Stimulated activated naive CD8-positive, alpha-beta T cell treated with anti-CD3 and anti-CD28 coated beads, Interleukin-15, Interleukin-2, amounts not matched to agents 100 ng/mL and 50 ng/mL, for 24 hours (primary cell): ENCODE measurements at regions not wholly inside any gene's neighbourhood (a gene's known extent, or its start where the extent isn't known, plus 50 kb on each side); places are given as distances from the start of the nearest gene placed in this dataset.

Source experiments
- H3K27ac Mint-ChIP-seq: one replicate; pipeline ENCODE4 v1.8.0; 2021; ENCODE audit warnings: mild to moderate bottlenecking, mixed read lengths
- H3K27me3 Mint-ChIP-seq: one replicate; pipeline ENCODE4 v1.8.0; 2021; ENCODE audit warnings: mixed read lengths
- H3K36me3 Mint-ChIP-seq: one replicate; pipeline ENCODE4 v1.8.0; 2021; ENCODE audit warnings: low read depth, mixed read lengths
- H3K4me1 Mint-ChIP-seq: one replicate; pipeline ENCODE4 v1.8.0; 2021; ENCODE audit warnings: low read depth, mixed read lengths
- H3K4me3 Mint-ChIP-seq: one replicate; pipeline ENCODE4 v1.8.0; 2021; ENCODE audit warnings: mild to moderate bottlenecking, mixed read lengths
- H3K9me3 Mint-ChIP-seq: one replicate; pipeline ENCODE4 v1.8.0; 2021; ENCODE audit warnings: mixed read lengths

DNA sequence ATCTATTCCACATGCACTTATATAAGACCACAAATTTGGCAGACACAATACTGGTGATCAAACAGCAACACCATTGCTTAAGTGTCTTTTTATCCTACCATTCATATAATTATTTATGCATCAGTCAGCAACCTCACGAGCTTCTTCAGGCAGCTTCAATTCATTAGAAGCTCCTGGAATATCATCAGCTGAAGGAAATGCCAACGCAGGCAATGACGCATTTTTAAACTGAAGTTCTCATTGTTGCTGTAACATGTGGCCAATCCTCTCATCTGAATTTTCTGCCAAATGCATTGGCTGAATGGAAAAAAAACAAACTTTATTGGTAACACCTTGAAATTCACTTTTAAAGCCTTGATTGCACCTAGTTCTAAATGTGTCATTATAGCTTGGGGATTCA is 376.4 kb upstream of the RGMB start:
- Mint-ChIP-seq H3K4me3 (no peak overlapping the region), H3K27me3 (no peaks in the 10 kb centered on the region), H3K36me3 (no peaks in the 10 kb centered on the region), H3K9me3 (peaks cover 3% of the 10 kb centered on the region), H3K4me1 (no peaks in the 10 kb centered on the region), H3K27ac (no peak overlapping the region)

DNA sequence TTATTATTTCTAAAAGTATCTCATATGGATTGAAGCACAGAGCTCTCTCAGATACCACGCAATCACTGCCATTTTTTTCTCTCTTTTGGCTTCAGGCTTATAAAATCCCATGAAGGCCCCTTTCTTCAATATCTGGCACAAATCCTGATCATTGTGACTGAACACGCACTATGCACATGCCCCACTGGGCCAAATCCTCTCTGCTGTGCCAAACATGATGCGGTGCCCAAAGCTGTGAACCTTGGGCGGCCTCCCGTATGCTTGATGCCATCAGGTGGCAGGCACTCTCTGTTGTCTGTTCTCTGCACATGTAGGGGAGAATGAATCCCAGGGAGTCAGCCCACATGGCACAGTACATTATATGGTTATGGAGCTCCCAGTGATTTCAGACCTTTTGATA is 375.0 kb upstream of the RGMB start:
- H3K4me1 Mint-ChIP-seq: no peaks in the 10 kb centered on the region
- H3K9me3 Mint-ChIP-seq: peaks cover 3% of the 10 kb centered on the region
- H3K36me3 Mint-ChIP-seq: no peaks in the 10 kb centered on the region
- H3K4me3 Mint-ChIP-seq: no peak overlapping the region
- H3K27ac Mint-ChIP-seq: no peak overlapping the region
- H3K27me3 Mint-ChIP-seq: no peaks in the 10 kb centered on the region

DNA sequence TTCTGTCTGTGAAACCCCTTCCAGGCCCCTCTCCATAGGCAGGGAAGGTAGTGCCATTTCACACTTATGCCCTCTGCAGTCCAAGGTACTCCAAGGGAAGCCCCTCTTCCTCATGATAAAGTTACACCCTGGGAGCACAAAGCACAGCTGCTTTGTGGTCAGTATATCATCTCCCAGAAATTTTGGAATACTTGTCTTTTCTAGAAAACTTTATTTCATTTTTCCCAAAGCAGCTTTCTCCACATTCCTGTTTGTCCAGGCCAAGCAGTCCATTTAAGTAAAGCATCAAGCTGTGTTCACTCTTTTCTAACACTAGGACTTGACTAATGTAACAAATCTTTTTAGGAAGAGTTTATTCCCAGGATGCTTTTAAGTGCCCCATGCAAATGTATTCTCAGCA is 371.8 kb upstream of the RGMB start:
- Mint-ChIP-seq H3K4me1 (no peaks in the 10 kb centered on the region), H3K9me3 (no peaks in the 10 kb centered on the region), H3K36me3 (no peaks in the 10 kb centered on the region), H3K27me3 (no peaks in the 10 kb centered on the region), H3K4me3 (no peak overlapping the region), H3K27ac (no peak overlapping the region)

DNA sequence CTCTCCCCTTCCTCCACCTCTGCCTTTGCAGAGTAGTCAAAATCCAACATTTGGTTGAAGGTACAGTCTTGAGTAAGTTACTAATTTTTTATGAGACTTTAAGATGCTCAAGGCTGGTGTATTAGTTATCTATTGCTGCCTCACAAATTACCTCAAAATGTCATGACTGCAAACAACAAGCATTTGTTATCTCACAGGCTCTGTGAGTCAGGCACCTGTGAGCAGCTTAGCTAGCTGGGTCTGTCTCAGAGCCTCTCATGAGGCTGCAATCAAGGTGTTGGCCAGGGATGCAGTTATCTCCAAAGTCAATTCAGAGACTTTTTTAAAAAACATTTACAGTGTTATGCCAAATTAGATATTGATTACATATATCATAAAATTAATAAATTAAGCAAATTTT is 371.3 kb upstream of the RGMB start:
- no peaks in the 10 kb centered on the region for H3K4me1 Mint-ChIP-seq
- no peak overlapping the region for H3K27ac Mint-ChIP-seq
- H3K27me3 Mint-ChIP-seq: no peaks in the 10 kb centered on the region
- H3K36me3 Mint-ChIP-seq: no peaks in the 10 kb centered on the region
- H3K9me3 Mint-ChIP-seq: no peaks in the 10 kb centered on the region
- H3K4me3 Mint-ChIP-seq: no peak overlapping the region

DNA sequence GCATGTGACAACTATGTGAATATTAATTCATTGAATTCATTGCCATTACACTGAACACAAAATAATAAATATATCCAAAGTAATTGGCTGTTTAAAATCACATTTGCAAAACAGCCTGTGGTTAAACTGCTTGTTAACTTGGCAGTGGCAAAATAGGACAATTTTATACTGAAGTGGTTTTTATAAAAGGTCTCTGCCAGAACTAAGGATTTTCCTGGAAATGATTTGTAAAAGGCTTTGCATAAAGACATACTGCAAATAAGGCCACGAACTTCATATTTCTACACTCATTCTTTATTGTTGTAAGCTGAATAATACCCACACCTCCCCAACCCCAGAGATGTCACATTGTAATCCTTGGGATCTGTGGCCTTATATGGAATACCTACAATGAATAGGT is 370.3 kb upstream of the RGMB start:
- Mint-ChIP-seq H3K36me3 (no peaks in the 10 kb centered on the region), H3K4me1 (no peaks in the 10 kb centered on the region), H3K27me3 (no peaks in the 10 kb centered on the region), H3K4me3 (no peak overlapping the region), H3K9me3 (no peaks in the 10 kb centered on the region), H3K27ac (no peak overlapping the region)

DNA sequence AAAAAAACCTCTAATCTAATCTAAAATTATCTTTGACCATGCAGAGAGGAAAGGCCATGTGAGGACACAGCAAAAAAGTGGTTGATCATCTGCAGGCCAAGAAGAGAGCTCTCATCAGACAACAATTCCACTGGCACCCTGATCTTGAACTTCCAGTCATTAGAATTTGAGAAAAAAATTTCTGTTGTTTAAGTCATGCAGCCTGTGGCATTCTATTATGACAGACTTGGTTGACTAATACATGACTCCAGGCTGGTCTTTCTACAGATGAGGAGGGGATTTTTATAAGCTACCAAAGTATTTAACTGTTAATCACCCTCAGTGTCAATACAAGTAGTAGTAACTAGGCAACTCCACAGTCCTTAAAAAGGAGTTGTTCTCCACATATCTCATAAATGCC is 358.5 kb upstream of the RGMB start:
- no peaks in the 10 kb centered on the region for H3K36me3 Mint-ChIP-seq
- H3K27me3 Mint-ChIP-seq: peaks cover 5% of the 10 kb centered on the region
- no peaks in the 10 kb centered on the region for H3K4me1 Mint-ChIP-seq
- H3K4me3 Mint-ChIP-seq: no peak overlapping the region
- no peak overlapping the region for H3K27ac Mint-ChIP-seq
- no peaks in the 10 kb centered on the region for H3K9me3 Mint-ChIP-seq

DNA sequence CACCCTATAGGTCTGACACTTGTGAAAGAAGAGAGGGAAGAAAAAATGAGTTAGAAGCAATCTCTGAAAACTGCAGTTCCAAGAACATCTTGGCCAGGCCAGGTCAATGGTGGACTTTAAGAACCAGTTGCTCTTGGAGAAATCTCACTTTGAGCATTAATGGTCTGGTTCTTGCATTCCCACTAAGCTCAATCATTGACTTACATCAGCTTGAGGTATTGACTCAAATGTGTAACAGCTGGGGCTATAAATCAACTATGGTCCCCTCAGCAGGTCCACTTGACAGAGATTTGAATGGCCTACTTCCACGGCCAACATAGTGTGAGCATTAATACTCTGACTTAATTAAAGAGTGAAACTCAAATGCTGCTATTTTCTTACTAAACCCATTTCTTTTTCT is 357.8 kb upstream of the RGMB start:
- H3K9me3 Mint-ChIP-seq: no peaks in the 10 kb centered on the region
- H3K27me3 Mint-ChIP-seq: peaks cover 5% of the 10 kb centered on the region
- H3K36me3 Mint-ChIP-seq: no peaks in the 10 kb centered on the region
- H3K4me3 Mint-ChIP-seq: no peak overlapping the region
- no peaks in the 10 kb centered on the region for H3K4me1 Mint-ChIP-seq
- no peak overlapping the region for H3K27ac Mint-ChIP-seq

DNA sequence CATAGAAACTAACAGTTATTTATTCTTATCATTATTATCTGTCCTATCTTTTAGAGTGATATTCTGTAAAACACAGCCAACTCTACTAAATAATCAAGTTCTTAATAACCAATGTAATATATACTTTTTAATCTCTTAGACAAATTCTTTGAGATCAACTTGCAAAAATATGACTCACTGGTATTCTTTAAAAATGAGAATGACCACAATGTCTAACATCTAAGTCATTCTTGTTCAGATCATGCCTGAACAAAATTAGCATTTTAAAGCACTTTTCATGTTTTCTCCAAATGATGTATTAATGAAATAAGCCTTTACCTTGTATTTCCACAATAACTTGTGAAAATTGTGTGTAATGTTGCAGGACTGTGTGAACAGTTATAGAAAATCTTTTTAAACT is 356.9 kb upstream of the RGMB start:
- Mint-ChIP-seq H3K9me3 (no peaks in the 10 kb centered on the region), H3K27me3 (peaks cover 5% of the 10 kb centered on the region), H3K4me3 (no peak overlapping the region), H3K4me1 (no peaks in the 10 kb centered on the region), H3K36me3 (no peaks in the 10 kb centered on the region), H3K27ac (no peak overlapping the region)

DNA sequence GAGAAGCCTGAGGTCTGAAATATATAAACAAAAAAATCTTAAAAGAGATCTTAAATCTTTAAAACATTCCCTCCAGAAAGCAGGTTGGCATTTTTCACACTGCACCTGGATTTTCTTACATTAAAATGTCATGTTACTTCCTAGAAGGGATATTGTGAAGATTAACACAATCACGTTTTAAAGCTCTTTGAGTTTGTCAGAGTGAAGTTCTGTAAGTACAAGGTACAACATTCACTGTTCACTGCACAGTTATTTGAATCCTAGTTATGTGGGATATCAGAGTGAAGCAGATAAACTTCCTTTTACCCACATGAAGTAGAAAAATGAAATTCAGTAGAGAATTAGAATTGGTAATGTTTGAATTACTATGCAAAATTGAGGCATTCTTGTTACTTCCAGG is 353.6 kb upstream of the RGMB start:
- Mint-ChIP-seq H3K36me3 (no peaks in the 10 kb centered on the region), H3K9me3 (no peaks in the 10 kb centered on the region), H3K27ac (no peak overlapping the region), H3K4me3 (no peak overlapping the region), H3K27me3 (peaks cover 5% of the 10 kb centered on the region), H3K4me1 (no peaks in the 10 kb centered on the region)

DNA sequence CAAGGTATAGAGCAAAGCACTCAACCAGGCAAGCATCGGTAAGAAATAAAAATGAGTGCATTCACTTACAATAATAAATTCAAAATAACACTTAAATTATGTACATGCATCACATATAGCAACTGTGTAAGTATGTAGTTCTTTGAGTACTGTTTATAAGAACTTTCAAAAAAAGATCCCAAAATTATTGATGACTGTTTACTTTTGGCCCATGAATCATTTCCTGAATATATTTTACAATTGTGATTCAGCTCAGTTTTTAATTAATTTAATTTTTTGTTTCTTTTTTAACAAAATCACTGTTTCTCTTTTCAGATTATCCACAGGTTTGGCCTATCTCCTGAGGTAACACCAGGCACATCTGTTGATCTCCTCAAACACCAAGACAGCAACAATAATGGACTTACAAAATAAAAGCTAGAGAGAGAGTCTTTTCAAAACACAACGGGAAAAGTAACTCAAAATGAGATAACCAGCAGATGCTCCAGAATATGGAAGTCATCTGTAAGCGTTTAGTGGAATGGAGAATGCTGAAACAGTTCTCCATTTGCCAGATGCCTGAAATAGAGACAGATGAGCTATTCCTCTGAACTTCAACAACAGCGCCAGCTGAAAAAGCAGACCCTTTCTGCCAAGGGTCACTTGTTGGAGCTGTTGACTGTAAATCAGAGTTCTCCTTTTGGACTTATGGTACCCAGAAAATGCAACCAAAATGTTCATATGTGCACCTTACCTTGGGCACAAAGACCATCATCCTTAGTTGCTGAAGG is 348.6 kb upstream of the RGMB start:
- peaks cover 4% of the 10 kb centered on the region for H3K9me3 Mint-ChIP-seq
- H3K27ac Mint-ChIP-seq: no peak overlapping the region
- peaks cover under 1% of the 10 kb centered on the region for H3K27me3 Mint-ChIP-seq
- H3K36me3 Mint-ChIP-seq: no peaks in the 10 kb centered on the region
- no peak overlapping the region for H3K4me3 Mint-ChIP-seq
- no peaks in the 10 kb centered on the region for H3K4me1 Mint-ChIP-seq

DNA sequence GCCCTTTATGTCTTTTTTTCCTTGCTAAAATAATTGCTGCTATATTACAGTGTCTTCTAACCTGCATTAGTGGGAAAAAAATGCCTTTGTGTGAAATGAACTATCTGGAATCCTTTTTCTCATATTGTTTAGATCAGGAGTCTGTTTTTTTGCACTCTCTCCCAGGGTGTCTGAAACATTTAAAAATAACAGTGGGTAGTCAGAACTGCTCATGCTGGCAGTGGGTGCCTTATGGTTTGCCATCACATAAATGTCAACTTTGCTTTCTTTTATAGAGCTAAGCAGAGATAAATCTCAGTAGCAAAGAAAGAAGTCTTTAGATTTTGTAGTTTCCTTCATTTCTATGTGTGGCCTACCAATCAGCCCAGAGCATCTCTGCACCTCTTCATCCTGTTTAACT is 347.8 kb upstream of the RGMB start:
- Mint-ChIP-seq H3K27me3 (peaks cover 3% of the 10 kb centered on the region), H3K36me3 (no peaks in the 10 kb centered on the region), H3K4me1 (no peaks in the 10 kb centered on the region), H3K4me3 (no peak overlapping the region), H3K9me3 (peaks cover 4% of the 10 kb centered on the region), H3K27ac (no peak overlapping the region)

DNA sequence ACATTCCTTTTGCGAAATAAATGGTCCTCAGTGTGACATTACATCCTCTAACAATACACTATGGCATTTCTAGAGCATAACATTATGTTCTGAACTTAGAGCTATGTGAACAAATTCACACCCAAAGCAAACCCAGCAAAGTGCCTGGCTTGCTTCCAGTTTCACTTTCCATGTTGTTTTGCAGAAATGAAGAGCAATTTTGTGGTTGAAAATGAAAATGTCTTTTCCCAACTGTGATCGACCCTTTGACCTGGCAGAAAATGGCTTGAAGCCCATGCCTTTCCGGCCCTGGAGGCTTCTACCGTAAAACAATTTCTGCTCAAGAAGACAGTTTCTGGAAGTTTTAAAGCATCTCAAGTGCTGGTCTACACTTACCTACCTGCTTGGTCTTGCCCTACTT is 344.7 kb upstream of the RGMB start:
- Mint-ChIP-seq H3K9me3 (peaks cover 4% of the 10 kb centered on the region), H3K4me3 (no peak overlapping the region), H3K27me3 (peaks cover 3% of the 10 kb centered on the region), H3K4me1 (no peaks in the 10 kb centered on the region), H3K36me3 (no peaks in the 10 kb centered on the region), H3K27ac (no peak overlapping the region)

DNA sequence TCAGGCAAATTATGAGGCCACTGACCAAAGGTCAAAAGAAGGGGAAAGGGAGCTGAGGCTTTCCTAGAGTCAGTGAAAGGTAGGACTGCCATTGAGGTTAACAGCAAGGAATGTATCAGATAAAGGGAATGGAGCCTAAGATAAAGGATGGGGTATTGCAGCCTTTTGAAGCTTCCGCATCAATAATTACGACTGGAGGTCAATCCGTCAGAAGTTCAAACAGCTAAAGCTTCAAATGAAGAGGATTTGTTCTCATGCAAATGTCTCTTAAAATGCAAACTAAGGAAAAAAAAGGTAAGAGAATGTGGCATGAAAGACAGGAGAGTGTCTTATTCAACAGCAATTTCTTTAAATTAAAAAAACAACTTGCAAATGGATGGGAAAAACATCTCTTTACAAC is 341.1 kb upstream of the RGMB start:
- no peaks in the 10 kb centered on the region for H3K36me3 Mint-ChIP-seq
- peaks cover 4% of the 10 kb centered on the region for H3K9me3 Mint-ChIP-seq
- no peaks in the 10 kb centered on the region for H3K4me1 Mint-ChIP-seq
- H3K27me3 Mint-ChIP-seq: peaks cover 3% of the 10 kb centered on the region
- no peak overlapping the region for H3K4me3 Mint-ChIP-seq
- H3K27ac Mint-ChIP-seq: no peak overlapping the region

DNA sequence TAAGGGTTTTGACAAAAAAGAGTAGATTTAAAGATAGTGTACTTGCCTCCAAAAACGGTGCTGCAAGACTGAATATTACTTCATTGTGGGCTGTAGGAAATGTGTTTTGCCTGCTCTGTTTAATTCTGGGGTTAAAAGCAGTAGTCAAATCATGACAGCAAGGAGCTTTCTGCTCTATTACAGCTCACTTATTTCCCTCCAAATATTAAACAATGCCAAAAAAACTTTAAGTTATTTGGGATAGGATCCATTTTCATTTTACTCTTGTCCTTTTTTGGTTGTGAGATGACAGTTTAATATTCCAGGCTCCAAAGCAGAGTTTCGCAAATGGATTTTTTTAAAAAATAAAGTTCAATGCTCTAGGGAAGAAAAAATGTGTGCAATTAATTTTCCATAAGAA is 340.4 kb upstream of the RGMB start:
- Mint-ChIP-seq H3K36me3 (no peaks in the 10 kb centered on the region), H3K27ac (no peak overlapping the region), H3K27me3 (peaks cover 3% of the 10 kb centered on the region), H3K9me3 (peaks cover 4% of the 10 kb centered on the region), H3K4me1 (no peaks in the 10 kb centered on the region), H3K4me3 (no peak overlapping the region)

DNA sequence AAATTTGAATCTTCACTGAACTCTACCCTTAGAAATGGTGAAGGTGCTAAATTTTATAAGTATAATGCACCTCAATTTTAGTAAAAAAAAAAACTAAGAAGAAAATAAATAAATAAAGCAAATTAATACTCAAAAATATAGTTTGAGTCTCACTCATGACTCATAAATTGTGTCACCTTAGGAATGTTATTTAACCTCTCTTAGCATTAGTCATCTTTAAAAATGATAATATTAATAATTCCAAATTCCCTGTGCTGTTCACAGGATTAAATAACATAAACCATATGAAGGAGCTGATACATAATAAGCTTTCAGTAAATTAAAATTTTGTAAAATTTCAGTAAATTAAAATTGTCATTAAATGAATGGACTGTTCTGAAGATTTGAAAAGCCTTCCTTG is 339.8 kb upstream of the RGMB start:
- Mint-ChIP-seq H3K36me3 (no peaks in the 10 kb centered on the region), H3K9me3 (peaks cover 4% of the 10 kb centered on the region), H3K4me1 (no peaks in the 10 kb centered on the region), H3K27me3 (peaks cover 3% of the 10 kb centered on the region), H3K4me3 (no peak overlapping the region), H3K27ac (no peak overlapping the region)

DNA sequence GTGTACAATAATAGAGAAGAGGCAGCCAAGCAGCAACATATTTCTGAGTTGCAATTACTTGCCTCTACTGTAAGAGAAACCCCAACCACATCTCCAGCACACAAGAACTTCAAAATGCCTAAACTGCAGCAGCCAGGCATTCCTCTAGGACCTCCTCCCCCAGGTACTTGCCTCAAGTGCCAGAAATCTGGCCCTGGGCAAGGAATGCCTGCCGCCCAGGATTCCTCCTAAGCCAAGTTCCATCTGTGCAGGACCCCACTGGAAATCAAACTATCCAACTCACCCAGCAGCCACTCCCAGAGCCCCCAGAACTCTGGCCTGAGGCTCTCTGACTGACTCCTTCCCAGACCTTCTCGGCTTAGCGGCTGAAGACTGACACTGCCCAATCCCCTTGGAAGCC is 336.8 kb upstream of the RGMB start:
- Mint-ChIP-seq H3K27ac (no peak overlapping the region), H3K4me3 (no peak overlapping the region), H3K36me3 (no peaks in the 10 kb centered on the region), H3K4me1 (no peaks in the 10 kb centered on the region), H3K27me3 (no peaks in the 10 kb centered on the region), H3K9me3 (no peaks in the 10 kb centered on the region)
